ENCODE measurements at regions not wholly inside any gene's neighbourhood (a gene's known extent, or its start where the extent isn't known, plus 50 kb on each side); places are given as distances from the start of the nearest gene placed in this dataset.

DNA sequence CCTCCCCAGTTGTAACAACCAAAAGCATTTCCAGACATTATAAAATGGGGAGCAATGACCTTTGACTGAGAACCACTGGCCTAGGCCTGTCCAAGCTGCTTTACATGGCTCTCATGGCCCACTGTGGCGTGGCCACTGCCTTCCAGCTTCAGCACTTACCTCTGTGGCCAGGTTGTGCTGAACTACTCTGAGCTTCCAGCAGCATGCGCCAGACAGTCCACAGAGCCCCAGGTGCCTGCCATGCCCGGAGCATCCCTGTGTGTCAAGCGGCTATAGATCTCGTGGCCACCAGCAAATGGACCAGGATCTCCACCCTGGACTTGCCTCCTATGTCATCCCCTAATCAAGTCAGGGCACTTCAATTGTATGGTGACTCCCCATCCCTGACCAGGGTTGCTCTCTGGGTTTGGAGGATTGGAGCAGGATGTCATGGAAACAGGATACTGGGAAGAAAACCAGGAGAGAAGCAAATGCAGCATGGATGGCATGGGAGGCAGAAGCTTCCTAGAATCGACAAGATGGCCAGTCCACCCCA, 199.7 kb downstream of the UACA start:
- TF ChIP-seq, protein P1, sequence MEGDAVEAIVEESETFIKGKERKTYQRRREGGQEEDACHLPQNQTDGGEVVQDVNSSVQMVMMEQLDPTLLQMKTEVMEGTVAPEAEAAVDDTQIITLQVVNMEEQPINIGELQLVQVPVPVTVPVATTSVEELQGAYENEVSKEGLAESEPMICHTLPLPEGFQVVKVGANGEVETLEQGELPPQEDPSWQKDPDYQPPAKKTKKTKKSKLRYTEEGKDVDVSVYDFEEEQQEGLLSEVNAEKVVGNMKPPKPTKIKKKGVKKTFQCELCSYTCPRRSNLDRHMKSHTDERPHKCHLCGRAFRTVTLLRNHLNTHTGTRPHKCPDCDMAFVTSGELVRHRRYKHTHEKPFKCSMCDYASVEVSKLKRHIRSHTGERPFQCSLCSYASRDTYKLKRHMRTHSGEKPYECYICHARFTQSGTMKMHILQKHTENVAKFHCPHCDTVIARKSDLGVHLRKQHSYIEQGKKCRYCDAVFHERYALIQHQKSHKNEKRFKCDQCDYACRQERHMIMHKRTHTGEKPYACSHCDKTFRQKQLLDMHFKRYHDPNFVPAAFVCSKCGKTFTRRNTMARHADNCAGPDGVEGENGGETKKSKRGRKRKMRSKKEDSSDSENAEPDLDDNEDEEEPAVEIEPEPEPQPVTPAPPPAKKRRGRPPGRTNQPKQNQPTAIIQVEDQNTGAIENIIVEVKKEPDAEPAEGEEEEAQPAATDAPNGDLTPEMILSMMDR (IDR thresholded peaks at IDR 0.05; ENCODE audit: poor library complexity): no peak
- TF ChIP-seq EZH2 (IDR thresholded peaks at IDR 0.05; ENCODE audit: borderline replicate concordance): no peak

Measured in hepatocyte (in vitro differentiated cells).